ENCODE measurements at regions not wholly inside any gene's neighbourhood (a gene's known extent, or its start where the extent isn't known, plus 50 kb on each side); places are given as distances from the start of the nearest gene placed in this dataset.

GRCh38 chr2:104004821-104005220, 849.1 kb upstream of the POU3F3 start:
- H3K4me1 ChIP-seq (ENCODE audit: insufficient read depth, low read length) = no peaks in the 10 kb centered on the region
- no peak overlapping the region for H3K9ac ChIP-seq (ENCODE audit: low read length)
- no peak overlapping the region for H3K27ac ChIP-seq (ENCODE audit: low read depth, low read length)
- H3K36me3 ChIP-seq (ENCODE audit: insufficient read depth, low read length) = no peaks in the 10 kb centered on the region
- no peaks in the 10 kb centered on the region for H3K27me3 ChIP-seq (ENCODE audit: control insufficient read depth in 1 of 2, insufficient read depth in 2 of 2, low read length in 2 of 2)
- H3K4me3 ChIP-seq (ENCODE audit: low read depth in 1 of 2, low read length in 2 of 2) = no peak overlapping the region
- H3K9me3 ChIP-seq (ENCODE audit: low read length) = no peaks in the 10 kb centered on the region

- H3K27ac ChIP-seq (ENCODE audit: low read depth, low read length) = no peak overlapping the region
- no peak overlapping the region for H3K9ac ChIP-seq (ENCODE audit: low read length)
Observed at GRCh38 chr2:104016801-104017200, 837.1 kb upstream of the POU3F3 start.

GRCh38 chr2:104023306-104023705, 830.6 kb upstream of the POU3F3 start:
- Histone ChIP-seq H3K9me3 (ENCODE audit: low read length) (no peaks in the 10 kb centered on the region), H3K4me1 (ENCODE audit: insufficient read depth, low read length) (no peaks in the 10 kb centered on the region), H3K27me3 (ENCODE audit: control insufficient read depth in 1 of 2, insufficient read depth in 2 of 2, low read length in 2 of 2) (no peaks in the 10 kb centered on the region), H3K9ac (ENCODE audit: low read length) (no peak overlapping the region), H3K4me3 (ENCODE audit: low read depth in 1 of 2, low read length in 2 of 2) (no peak overlapping the region), H3K36me3 (ENCODE audit: insufficient read depth, low read length) (no peaks in the 10 kb centered on the region), H3K27ac (ENCODE audit: low read depth, low read length) (no peak overlapping the region)

More at GRCh38 chr2:104016801-104017200, 837.1 kb upstream of the POU3F3 start:
- Histone ChIP-seq H3K36me3 (ENCODE audit: insufficient read depth, low read length) (no peaks in the 10 kb centered on the region), H3K4me3 (ENCODE audit: low read depth in 1 of 2, low read length in 2 of 2) (no peak overlapping the region), H3K4me1 (ENCODE audit: insufficient read depth, low read length) (no peaks in the 10 kb centered on the region), H3K27me3 (ENCODE audit: control insufficient read depth in 1 of 2, insufficient read depth in 2 of 2, low read length in 2 of 2) (no peaks in the 10 kb centered on the region), H3K9me3 (ENCODE audit: low read length) (no peaks in the 10 kb centered on the region)

- Histone ChIP-seq H3K9ac (ENCODE audit: low read length) (no peak overlapping the region), H3K27ac (ENCODE audit: low read depth, low read length) (no peak overlapping the region), H3K4me1 (ENCODE audit: insufficient read depth, low read length) (no peaks in the 10 kb centered on the region), H3K27me3 (ENCODE audit: control insufficient read depth in 1 of 2, insufficient read depth in 2 of 2, low read length in 2 of 2) (no peaks in the 10 kb centered on the region), H3K4me3 (ENCODE audit: low read depth in 1 of 2, low read length in 2 of 2) (no peak overlapping the region), H3K9me3 (ENCODE audit: low read length) (no peaks in the 10 kb centered on the region), H3K36me3 (ENCODE audit: insufficient read depth, low read length) (no peaks in the 10 kb centered on the region)
Observed at GRCh38 chr2:104023765-104024164, 830.1 kb upstream of the POU3F3 start.

- no peak overlapping the region for H3K9ac ChIP-seq (ENCODE audit: low read length)
- H3K4me3 ChIP-seq (ENCODE audit: low read depth in 1 of 2, low read length in 2 of 2) = no peak overlapping the region
- no peaks in the 10 kb centered on the region for H3K4me1 ChIP-seq (ENCODE audit: insufficient read depth, low read length)
- no peak overlapping the region for H3K27ac ChIP-seq (ENCODE audit: low read depth, low read length)
- no peaks in the 10 kb centered on the region for H3K27me3 ChIP-seq (ENCODE audit: control insufficient read depth in 1 of 2, insufficient read depth in 2 of 2, low read length in 2 of 2)
- no peaks in the 10 kb centered on the region for H3K36me3 ChIP-seq (ENCODE audit: insufficient read depth, low read length)
- H3K9me3 ChIP-seq (ENCODE audit: low read length) = no peaks in the 10 kb centered on the region
Observed at GRCh38 chr2:104025295-104025694, 828.6 kb upstream of the POU3F3 start.

GRCh38 chr2:104026725-104027124, 827.2 kb upstream of the POU3F3 start:
- no peak overlapping the region for H3K9ac ChIP-seq (ENCODE audit: low read length)
- no peaks in the 10 kb centered on the region for H3K27me3 ChIP-seq (ENCODE audit: control insufficient read depth in 1 of 2, insufficient read depth in 2 of 2, low read length in 2 of 2)
- H3K9me3 ChIP-seq (ENCODE audit: low read length) = no peaks in the 10 kb centered on the region
- H3K4me3 ChIP-seq (ENCODE audit: low read depth in 1 of 2, low read length in 2 of 2) = no peak overlapping the region
- no peaks in the 10 kb centered on the region for H3K4me1 ChIP-seq (ENCODE audit: insufficient read depth, low read length)
- no peaks in the 10 kb centered on the region for H3K36me3 ChIP-seq (ENCODE audit: insufficient read depth, low read length)
- H3K27ac ChIP-seq (ENCODE audit: low read depth, low read length) = no peak overlapping the region

GRCh38 chr2:104027321-104027720, 826.6 kb upstream of the POU3F3 start:
- Histone ChIP-seq H3K27ac (ENCODE audit: low read depth, low read length) (no peak overlapping the region), H3K4me3 (ENCODE audit: low read depth in 1 of 2, low read length in 2 of 2) (no peak overlapping the region)

GRCh38 chr2:104028061-104028460, 825.9 kb upstream of the POU3F3 start:
- no peaks in the 10 kb centered on the region for H3K36me3 ChIP-seq (ENCODE audit: insufficient read depth, low read length)
- H3K4me3 ChIP-seq (ENCODE audit: low read depth in 1 of 2, low read length in 2 of 2) = no peak overlapping the region
- no peaks in the 10 kb centered on the region for H3K27me3 ChIP-seq (ENCODE audit: control insufficient read depth in 1 of 2, insufficient read depth in 2 of 2, low read length in 2 of 2)
- H3K4me1 ChIP-seq (ENCODE audit: insufficient read depth, low read length) = no peaks in the 10 kb centered on the region
- no peak overlapping the region for H3K9ac ChIP-seq (ENCODE audit: low read length)
- no peak overlapping the region for H3K27ac ChIP-seq (ENCODE audit: low read depth, low read length)
- no peaks in the 10 kb centered on the region for H3K9me3 ChIP-seq (ENCODE audit: low read length)

More at GRCh38 chr2:104027321-104027720, 826.6 kb upstream of the POU3F3 start:
- Histone ChIP-seq H3K9ac (ENCODE audit: low read length) (no peak overlapping the region), H3K36me3 (ENCODE audit: insufficient read depth, low read length) (no peaks in the 10 kb centered on the region), H3K27me3 (ENCODE audit: control insufficient read depth in 1 of 2, insufficient read depth in 2 of 2, low read length in 2 of 2) (no peaks in the 10 kb centered on the region), H3K4me1 (ENCODE audit: insufficient read depth, low read length) (no peaks in the 10 kb centered on the region), H3K9me3 (ENCODE audit: low read length) (no peaks in the 10 kb centered on the region)

GRCh38 chr2:104033399-104033798, 820.5 kb upstream of the POU3F3 start:
- H3K36me3 ChIP-seq (ENCODE audit: insufficient read depth, low read length) = no peaks in the 10 kb centered on the region
- H3K4me1 ChIP-seq (ENCODE audit: insufficient read depth, low read length) = no peaks in the 10 kb centered on the region
- no peaks in the 10 kb centered on the region for H3K9me3 ChIP-seq (ENCODE audit: low read length)
- H3K27me3 ChIP-seq (ENCODE audit: control insufficient read depth in 1 of 2, insufficient read depth in 2 of 2, low read length in 2 of 2) = no peaks in the 10 kb centered on the region
- H3K4me3 ChIP-seq (ENCODE audit: low read depth in 1 of 2, low read length in 2 of 2) = no peak overlapping the region
- no peak overlapping the region for H3K27ac ChIP-seq (ENCODE audit: low read depth, low read length)
- H3K9ac ChIP-seq (ENCODE audit: low read length) = no peak overlapping the region

GRCh38 chr2:104040771-104041170, 813.1 kb upstream of the POU3F3 start:
- Histone ChIP-seq H3K4me3 (ENCODE audit: low read depth in 1 of 2, low read length in 2 of 2) (no peak overlapping the region), H3K36me3 (ENCODE audit: insufficient read depth, low read length) (no peaks in the 10 kb centered on the region), H3K9ac (ENCODE audit: low read length) (no peak overlapping the region), H3K9me3 (ENCODE audit: low read length) (no peaks in the 10 kb centered on the region), H3K27me3 (ENCODE audit: control insufficient read depth in 1 of 2, insufficient read depth in 2 of 2, low read length in 2 of 2) (no peaks in the 10 kb centered on the region), H3K27ac (ENCODE audit: low read depth, low read length) (no peak overlapping the region), H3K4me1 (ENCODE audit: insufficient read depth, low read length) (no peaks in the 10 kb centered on the region)

GRCh38 chr2:104041351-104041750, 812.6 kb upstream of the POU3F3 start:
- no peaks in the 10 kb centered on the region for H3K9me3 ChIP-seq (ENCODE audit: low read length)
- H3K9ac ChIP-seq (ENCODE audit: low read length) = no peak overlapping the region
- no peaks in the 10 kb centered on the region for H3K27me3 ChIP-seq (ENCODE audit: control insufficient read depth in 1 of 2, insufficient read depth in 2 of 2, low read length in 2 of 2)
- H3K4me1 ChIP-seq (ENCODE audit: insufficient read depth, low read length) = no peaks in the 10 kb centered on the region
- no peak overlapping the region for H3K4me3 ChIP-seq (ENCODE audit: low read depth in 1 of 2, low read length in 2 of 2)
- no peak overlapping the region for H3K27ac ChIP-seq (ENCODE audit: low read depth, low read length)
- no peaks in the 10 kb centered on the region for H3K36me3 ChIP-seq (ENCODE audit: insufficient read depth, low read length)

GRCh38 chr2:104043864-104044263, 810.1 kb upstream of the POU3F3 start:
- no peaks in the 10 kb centered on the region for H3K4me1 ChIP-seq (ENCODE audit: insufficient read depth, low read length)
- H3K27ac ChIP-seq (ENCODE audit: low read depth, low read length) = no peak overlapping the region
- no peak overlapping the region for H3K4me3 ChIP-seq (ENCODE audit: low read depth in 1 of 2, low read length in 2 of 2)
- no peak overlapping the region for H3K9ac ChIP-seq (ENCODE audit: low read length)
- no peaks in the 10 kb centered on the region for H3K27me3 ChIP-seq (ENCODE audit: control insufficient read depth in 1 of 2, insufficient read depth in 2 of 2, low read length in 2 of 2)
- H3K9me3 ChIP-seq (ENCODE audit: low read length) = no peaks in the 10 kb centered on the region
- no peaks in the 10 kb centered on the region for H3K36me3 ChIP-seq (ENCODE audit: insufficient read depth, low read length)
